Esophagus muscularis mucosa (tissue), 4 donors: ENCODE measurements at regions not wholly inside any gene's neighbourhood (a gene's known extent, or its start where the extent isn't known, plus 50 kb on each side); places are given as distances from the start of the nearest gene placed in this dataset.

Experiments used
- DNase-seq: peaks from one replicate; pipeline ENCODE4 v3.0.0-alpha.2; 2017; ENCODE audit errors: extremely low spot score
- H3K27ac ChIP-seq, 4 donors: fragments of 200-600 bp; sonication (generic); replicated peaks in 1 of 4; 1 replicate in 3 of 4; 2 replicates in 1 of 4; pipeline ENCODE4 v1.5.1; 2016 to 2019; ENCODE audit warnings: mild to moderate bottlenecking in 1 of 4
- H3K27me3 ChIP-seq, 4 donors: fragments of 200-600 bp; sonication (generic); one replicate each; pipeline versions ENCODE4 v1.5.1 to v1.6.0; 2016 to 2019
- H3K36me3 ChIP-seq, 4 donors: fragments of 200-600 bp; sonication (generic); one replicate each; pipeline ENCODE4 v1.5.1; 2016 to 2019
- H3K4me1 ChIP-seq, 4 donors: fragments of 200-600 bp; sonication (generic); one replicate each; pipeline ENCODE4 v1.5.1; 2016 to 2019
- H3K4me3 ChIP-seq, 4 donors: fragments of 200-600 bp; sonication (generic); 1 replicate in 2 of 4; 2 replicates in 2 of 4; pipeline ENCODE4 v1.5.1; 2016 to 2019; ENCODE audit warnings: mild to moderate bottlenecking in 4 of 4, moderate library complexity in 1 of 4
- H3K9me3 ChIP-seq, 4 donors: fragments of 200-600 bp; sonication (generic); 1 replicate in 3 of 4; 2 replicates in 1 of 4; pipeline ENCODE4 v1.5.1; 2016 to 2019
- CTCF ChIP-seq, 3 experiments: fragments of 200-600 bp in 2 of 3; fragments of 450-650 bp in 1 of 3; sonication (generic) in 2 of 3; IDR thresholded peaks; one replicate each; pipeline ENCODE4 v1.5.1; 2017 to 2019; ENCODE audit warnings: antibody characterized with exemption in 3 of 3, mild to moderate bottlenecking in 2 of 3, moderate library complexity in 1 of 3
- EP300 ChIP-seq: sonication (generic); formaldehyde crosslinking; IDR thresholded peaks from one replicate; pipeline ENCODE4 v1.6.1; 2017; ENCODE audit warnings: antibody characterized with exemption
- POLR2A ChIP-seq: fragments of 450-650 bp; IDR thresholded peaks from one replicate; pipeline ENCODE4 v1.6.1; 2017; ENCODE audit warnings: antibody characterized with exemption, moderate library complexity, mild to moderate bottlenecking, low read depth
- POLR2AphosphoS5 ChIP-seq, 2 donors: sonication (generic); formaldehyde crosslinking; IDR thresholded peaks; one replicate each; pipeline ENCODE4 v1.6.1; 2017; ENCODE audit warnings: antibody characterized with exemption in 2 of 2
- WGBS: methylation state at CpG from one replicate; pipeline ENCODE4 v1.1.5; 2018; 5-methylcytosine and 5-hydroxymethylcytosine counted together
- intact Hi-C: fragments of 100-400 bp; cut with DNase I; formaldehyde crosslinking; loops from one replicate; pipeline ENCODE4 v1.15.1; 2023

- H3K9me3 ChIP-seq, result no peaks in the 10 kb centered on the region
- no peak for DNase-seq
- H3K4me3 ChIP-seq, result no peak overlapping the region
- H3K27me3 ChIP-seq, result no peaks in the 10 kb centered on the region
- H3K27ac ChIP-seq, result no peak overlapping the region
- intact Hi-C loops, result no loop called here
- H3K4me1 ChIP-seq, result no peaks in the 10 kb centered on the region
- no peaks in the 10 kb centered on the region for H3K36me3 ChIP-seq
- TF ChIP-seq EP300, result no peak
- WGBS, result 99% methylated on average over 4 of the region's 4 CpGs
These were observed 72.0 kb upstream of the B3GAT2 start for GRCh38 chr6:71028877-71029252.

GRCh38 chr6:71029555-71029954 lies 72.7 kb upstream of the B3GAT2 start:
- intact Hi-C loops, result no loop called here
- Histone ChIP-seq H3K27ac (no peak overlapping the region), H3K9me3 (no peaks in the 10 kb centered on the region), H3K4me3 (no peak overlapping the region), H3K36me3 (no peaks in the 10 kb centered on the region), H3K4me1 (no peaks in the 10 kb centered on the region), H3K27me3 (no peaks in the 10 kb centered on the region)
- DNase-seq, result no peak
- TF ChIP-seq POLR2AphosphoS5 (IDR thresholded peaks at IDR 0.05) (no peak), CTCF (IDR thresholded peaks at IDR 0.05) (no peak), POLR2A (no peak), EP300 (no peak)

DNA sequence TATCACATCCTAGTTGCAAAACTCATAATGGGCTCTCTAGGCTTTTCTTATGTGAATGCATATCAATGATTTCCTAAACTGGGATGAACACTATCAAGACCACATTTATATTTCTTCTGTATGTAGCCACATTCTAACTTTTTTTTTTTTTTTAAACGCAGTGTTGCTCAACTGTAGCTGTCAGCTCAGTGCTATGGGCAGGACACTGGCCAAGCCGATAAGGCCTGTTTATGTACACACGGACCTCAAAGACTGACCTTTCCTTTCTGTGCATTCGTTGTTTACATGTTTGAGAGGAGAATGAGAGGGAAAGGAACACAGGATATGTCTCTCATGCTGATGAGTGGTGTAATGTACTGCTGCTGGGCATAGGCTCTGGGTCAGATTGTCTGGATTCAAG lies 75.1 kb upstream of the B3GAT2 start:
- H3K4me1 ChIP-seq, result no peaks in the 10 kb centered on the region
- H3K9me3 ChIP-seq, result no peaks in the 10 kb centered on the region
- intact Hi-C loops, result no loop called here
- WGBS, result 34% methylated on average over 4 of the region's 4 CpGs
- DNase-seq, result no peak
- TF ChIP-seq POLR2A, result no peak
- no peak for TF ChIP-seq CTCF (IDR thresholded peaks at IDR 0.05)
- no peak for TF ChIP-seq EP300
- TF ChIP-seq POLR2AphosphoS5 (IDR thresholded peaks at IDR 0.05), result no peak
- H3K27me3 ChIP-seq, result no peaks in the 10 kb centered on the region
- no peak overlapping the region for H3K27ac ChIP-seq
- no peak overlapping the region for H3K4me3 ChIP-seq
- H3K36me3 ChIP-seq, result no peaks in the 10 kb centered on the region

DNA sequence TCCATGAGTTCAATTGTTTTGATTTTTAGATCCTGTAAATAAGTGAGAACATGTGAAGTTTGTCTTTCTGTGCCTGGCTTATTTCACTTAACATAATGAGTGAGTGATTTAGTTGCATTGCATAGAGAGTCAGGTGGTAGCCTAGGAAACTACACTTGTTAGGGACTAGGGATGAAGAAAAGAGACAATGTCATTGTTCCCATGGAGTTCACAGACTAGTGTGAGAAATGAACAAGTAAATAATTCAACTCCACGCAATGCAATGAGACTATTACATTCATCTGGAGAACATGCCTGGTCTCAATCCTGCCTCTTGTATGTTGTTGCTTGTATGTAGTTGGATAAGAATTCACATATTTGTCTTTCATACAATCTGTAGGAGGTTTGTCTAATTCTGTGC lies 76.3 kb upstream of the B3GAT2 start:
- Histone ChIP-seq H3K9me3 (no peaks in the 10 kb centered on the region), H3K27ac (no peak overlapping the region), H3K4me3 (no peak overlapping the region), H3K36me3 (no peaks in the 10 kb centered on the region), H3K27me3 (no peaks in the 10 kb centered on the region), H3K4me1 (no peaks in the 10 kb centered on the region)
- 100% methylated on average over 1 of the region's 1 CpG for WGBS
- TF ChIP-seq POLR2AphosphoS5 (IDR thresholded peaks at IDR 0.05) (no peak), CTCF (IDR thresholded peaks at IDR 0.05) (no peak), EP300 (no peak), POLR2A (no peak)
- intact Hi-C loops, result no loop called here
- DNase-seq, result no peak

DNA sequence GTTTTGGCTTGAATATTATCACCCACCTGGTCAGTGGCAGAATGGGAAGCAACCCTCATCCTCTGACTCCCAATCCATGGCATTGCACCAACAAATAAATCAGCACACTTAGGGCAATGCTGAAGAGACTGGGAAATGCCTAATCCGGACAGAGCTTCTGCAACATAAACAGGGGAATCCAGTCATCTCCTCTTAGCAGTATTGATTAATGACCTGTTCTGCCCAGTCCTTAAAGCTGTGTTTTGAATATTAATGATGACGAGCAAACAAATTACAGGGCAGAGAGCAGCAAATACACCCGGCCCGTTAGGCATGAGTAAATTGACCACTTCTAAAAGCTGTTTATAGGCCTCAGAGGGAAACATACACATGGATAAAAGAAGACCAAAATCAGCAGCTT lies 77.0 kb upstream of the B3GAT2 start:
- TF ChIP-seq EP300, result no peak
- no peak for TF ChIP-seq POLR2A
- no peak for TF ChIP-seq CTCF (IDR thresholded peaks at IDR 0.05)
- no peak for TF ChIP-seq POLR2AphosphoS5 (IDR thresholded peaks at IDR 0.05)
- no peaks in the 10 kb centered on the region for H3K27me3 ChIP-seq
- WGBS, result 62% methylated on average over 4 of the region's 4 CpGs
- intact Hi-C loops, result no loop called here
- H3K36me3 ChIP-seq, result no peaks in the 10 kb centered on the region
- H3K27ac ChIP-seq, result no peak overlapping the region
- no peaks in the 10 kb centered on the region for H3K9me3 ChIP-seq
- H3K4me3 ChIP-seq, result no peak overlapping the region
- no peak for DNase-seq
- H3K4me1 ChIP-seq, result no peaks in the 10 kb centered on the region
